ENCODE measurements at regions not wholly inside any gene's neighbourhood (a gene's known extent, or its start where the extent isn't known, plus 50 kb on each side); places are given as distances from the start of the nearest gene placed in this dataset.
A peak's percentile ranks its signal among the peaks of the same experiment; 100 is the strongest.

DNA sequence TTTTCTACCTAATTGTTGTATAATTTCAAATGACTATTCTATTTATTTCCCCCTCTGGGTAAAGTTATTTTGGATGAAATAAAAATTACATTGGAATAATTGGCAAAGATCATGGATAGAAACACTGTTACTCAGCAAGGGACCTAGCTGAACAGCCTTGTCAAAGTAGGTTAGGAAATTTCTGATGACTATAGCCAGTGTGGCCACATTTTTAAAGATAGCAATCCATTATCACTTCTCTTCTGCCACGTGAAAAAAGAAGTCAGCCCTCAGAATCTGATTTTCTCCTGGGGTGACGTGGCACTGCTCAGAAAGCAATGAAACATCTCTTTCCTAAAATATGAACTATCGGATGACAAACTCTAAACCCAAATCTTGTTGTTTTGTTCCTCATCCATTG, 784.2 kb upstream of the RIOK2 start:
- TF ChIP-seq, protein P1, sequence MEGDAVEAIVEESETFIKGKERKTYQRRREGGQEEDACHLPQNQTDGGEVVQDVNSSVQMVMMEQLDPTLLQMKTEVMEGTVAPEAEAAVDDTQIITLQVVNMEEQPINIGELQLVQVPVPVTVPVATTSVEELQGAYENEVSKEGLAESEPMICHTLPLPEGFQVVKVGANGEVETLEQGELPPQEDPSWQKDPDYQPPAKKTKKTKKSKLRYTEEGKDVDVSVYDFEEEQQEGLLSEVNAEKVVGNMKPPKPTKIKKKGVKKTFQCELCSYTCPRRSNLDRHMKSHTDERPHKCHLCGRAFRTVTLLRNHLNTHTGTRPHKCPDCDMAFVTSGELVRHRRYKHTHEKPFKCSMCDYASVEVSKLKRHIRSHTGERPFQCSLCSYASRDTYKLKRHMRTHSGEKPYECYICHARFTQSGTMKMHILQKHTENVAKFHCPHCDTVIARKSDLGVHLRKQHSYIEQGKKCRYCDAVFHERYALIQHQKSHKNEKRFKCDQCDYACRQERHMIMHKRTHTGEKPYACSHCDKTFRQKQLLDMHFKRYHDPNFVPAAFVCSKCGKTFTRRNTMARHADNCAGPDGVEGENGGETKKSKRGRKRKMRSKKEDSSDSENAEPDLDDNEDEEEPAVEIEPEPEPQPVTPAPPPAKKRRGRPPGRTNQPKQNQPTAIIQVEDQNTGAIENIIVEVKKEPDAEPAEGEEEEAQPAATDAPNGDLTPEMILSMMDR (conservative IDR thresholded peaks at IDR 0.05; ENCODE audit: low read length), result no peak
- H3K4me3 ChIP-seq (ENCODE audit: low read length), result no peak overlapping the region
- DNase-seq (ENCODE audit: low read depth), result no peak

GRCh38 chr5:97968346-97968745, 785.3 kb upstream of the RIOK2 start:
- DNase-seq (ENCODE audit: low read depth), result peak; percentile 1
- H3K4me3 ChIP-seq (ENCODE audit: low read length), result no peak overlapping the region
- TF ChIP-seq, protein P1 (conservative IDR thresholded peaks at IDR 0.05; ENCODE audit: low read length), result no peak

- DNase-seq (ENCODE audit: low read depth), result peak; percentile 58
- no peak overlapping the region for H3K4me3 ChIP-seq (ENCODE audit: low read length)
- TF ChIP-seq, protein P1 (conservative IDR thresholded peaks at IDR 0.05; ENCODE audit: low read length), result no peak
Measured at GRCh38 chr5:97979740-97980139, 793.7 kb upstream of the RGMB start.

- TF ChIP-seq, protein P1 (conservative IDR thresholded peaks at IDR 0.05; ENCODE audit: low read length), result no peak
- H3K4me3 ChIP-seq (ENCODE audit: low read length), result no peak overlapping the region
- no peak for DNase-seq (ENCODE audit: low read depth)
Measured at GRCh38 chr5:97980291-97980690, 793.2 kb upstream of the RGMB start.

- no peak overlapping the region for H3K4me3 ChIP-seq (ENCODE audit: low read length)
- DNase-seq (ENCODE audit: low read depth), result peak; percentile 61
- TF ChIP-seq, protein P1 (conservative IDR thresholded peaks at IDR 0.05; ENCODE audit: low read length), result peak; percentile 18; the same call in 1 of the 2 replicates
Measured at GRCh38 chr5:97986069-97986468, 787.4 kb upstream of the RGMB start.

DNA sequence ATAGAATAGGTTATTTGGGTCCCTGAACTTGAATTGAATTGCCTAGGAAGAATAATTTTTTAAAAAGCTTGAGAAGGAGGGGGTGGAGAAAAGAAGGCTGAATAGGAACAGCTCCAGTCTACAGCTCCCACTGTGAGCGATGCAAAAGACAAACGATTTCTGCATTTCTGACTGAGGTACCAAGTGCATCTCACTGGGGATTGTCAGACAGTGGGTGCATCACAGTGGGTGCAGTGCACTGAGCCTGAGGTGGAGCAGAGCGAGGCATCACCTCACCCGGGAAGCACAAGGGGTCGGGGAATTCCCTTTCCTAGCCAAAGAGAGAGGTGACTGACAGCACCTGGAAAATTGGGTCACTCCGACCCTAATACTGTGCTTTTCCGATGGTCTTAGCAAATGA, 782.2 kb upstream of the RGMB start:
- TF ChIP-seq, protein P1 (conservative IDR thresholded peaks at IDR 0.05; ENCODE audit: low read length), result no peak
- DNase-seq (ENCODE audit: low read depth), result no peak
- H3K4me3 ChIP-seq (ENCODE audit: low read length), result no peak overlapping the region

DNA sequence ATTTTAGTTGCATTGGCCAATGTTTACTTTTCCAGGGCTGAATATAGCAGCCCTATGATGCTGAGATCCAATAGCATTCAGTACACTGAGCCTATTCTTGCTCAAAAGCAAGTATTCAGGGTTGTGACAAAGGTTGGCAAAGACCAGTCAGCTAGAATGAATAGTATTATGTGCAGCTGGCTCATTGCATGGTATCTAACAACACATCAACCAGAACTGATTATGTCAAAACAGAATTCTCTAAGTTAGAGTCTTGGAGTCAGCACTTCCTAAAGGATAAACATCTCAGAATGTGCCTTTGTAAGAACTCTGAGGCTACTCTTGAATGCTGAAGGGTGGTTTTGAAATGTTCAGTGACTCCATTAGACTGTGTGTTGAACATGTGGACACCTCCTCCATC, 774.5 kb upstream of the RGMB start:
- TF ChIP-seq, protein P1 (conservative IDR thresholded peaks at IDR 0.05; ENCODE audit: low read length), result no peak
- peak; percentile 14 for DNase-seq (ENCODE audit: low read depth)
- no peak overlapping the region for H3K4me3 ChIP-seq (ENCODE audit: low read length)
